ENCODE measurements at regions not wholly inside any gene's neighbourhood (a gene's known extent, or its start where the extent isn't known, plus 50 kb on each side); places are given as distances from the start of the nearest gene placed in this dataset.

- TF ChIP-seq CTCF (conservative IDR thresholded peaks at IDR 0.05; ENCODE audit: low read depth in 2 of 2) = no peak
- no peak for TF ChIP-seq POLR2AphosphoS5 (IDR thresholded peaks at IDR 0.05; ENCODE audit: low read depth)
- no peak for TF ChIP-seq EZH2 (IDR thresholded peaks at IDR 0.05; ENCODE audit: low read depth, unreplicated experiment)
- no peak for TF ChIP-seq NANOG (IDR thresholded peaks at IDR 0.05; ENCODE audit: borderline replicate concordance)
- TF ChIP-seq, protein P1, sequence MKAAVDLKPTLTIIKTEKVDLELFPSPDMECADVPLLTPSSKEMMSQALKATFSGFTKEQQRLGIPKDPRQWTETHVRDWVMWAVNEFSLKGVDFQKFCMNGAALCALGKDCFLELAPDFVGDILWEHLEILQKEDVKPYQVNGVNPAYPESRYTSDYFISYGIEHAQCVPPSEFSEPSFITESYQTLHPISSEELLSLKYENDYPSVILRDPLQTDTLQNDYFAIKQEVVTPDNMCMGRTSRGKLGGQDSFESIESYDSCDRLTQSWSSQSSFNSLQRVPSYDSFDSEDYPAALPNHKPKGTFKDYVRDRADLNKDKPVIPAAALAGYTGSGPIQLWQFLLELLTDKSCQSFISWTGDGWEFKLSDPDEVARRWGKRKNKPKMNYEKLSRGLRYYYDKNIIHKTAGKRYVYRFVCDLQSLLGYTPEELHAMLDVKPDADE (IDR thresholded peaks at IDR 0.05) = no peak
- TF ChIP-seq, protein P2, sequence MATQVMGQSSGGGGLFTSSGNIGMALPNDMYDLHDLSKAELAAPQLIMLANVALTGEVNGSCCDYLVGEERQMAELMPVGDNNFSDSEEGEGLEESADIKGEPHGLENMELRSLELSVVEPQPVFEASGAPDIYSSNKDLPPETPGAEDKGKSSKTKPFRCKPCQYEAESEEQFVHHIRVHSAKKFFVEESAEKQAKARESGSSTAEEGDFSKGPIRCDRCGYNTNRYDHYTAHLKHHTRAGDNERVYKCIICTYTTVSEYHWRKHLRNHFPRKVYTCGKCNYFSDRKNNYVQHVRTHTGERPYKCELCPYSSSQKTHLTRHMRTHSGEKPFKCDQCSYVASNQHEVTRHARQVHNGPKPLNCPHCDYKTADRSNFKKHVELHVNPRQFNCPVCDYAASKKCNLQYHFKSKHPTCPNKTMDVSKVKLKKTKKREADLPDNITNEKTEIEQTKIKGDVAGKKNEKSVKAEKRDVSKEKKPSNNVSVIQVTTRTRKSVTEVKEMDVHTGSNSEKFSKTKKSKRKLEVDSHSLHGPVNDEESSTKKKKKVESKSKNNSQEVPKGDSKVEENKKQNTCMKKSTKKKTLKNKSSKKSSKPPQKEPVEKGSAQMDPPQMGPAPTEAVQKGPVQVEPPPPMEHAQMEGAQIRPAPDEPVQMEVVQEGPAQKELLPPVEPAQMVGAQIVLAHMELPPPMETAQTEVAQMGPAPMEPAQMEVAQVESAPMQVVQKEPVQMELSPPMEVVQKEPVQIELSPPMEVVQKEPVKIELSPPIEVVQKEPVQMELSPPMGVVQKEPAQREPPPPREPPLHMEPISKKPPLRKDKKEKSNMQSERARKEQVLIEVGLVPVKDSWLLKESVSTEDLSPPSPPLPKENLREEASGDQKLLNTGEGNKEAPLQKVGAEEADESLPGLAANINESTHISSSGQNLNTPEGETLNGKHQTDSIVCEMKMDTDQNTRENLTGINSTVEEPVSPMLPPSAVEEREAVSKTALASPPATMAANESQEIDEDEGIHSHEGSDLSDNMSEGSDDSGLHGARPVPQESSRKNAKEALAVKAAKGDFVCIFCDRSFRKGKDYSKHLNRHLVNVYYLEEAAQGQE (IDR thresholded peaks at IDR 0.05; ENCODE audit: unreplicated experiment) = no peak
- no peak for TF ChIP-seq EZH2phosphoT487 (IDR thresholded peaks at IDR 0.05; ENCODE audit: unreplicated experiment)
- TF ChIP-seq ZNF331 (CRISPR knock-in tag; IDR thresholded peaks at IDR 0.05; ENCODE audit: low read depth) = no peak
- TF ChIP-seq JUNB (IDR thresholded peaks at IDR 0.05; ENCODE audit: unreplicated experiment) = no peak
- TF ChIP-seq STAT1 (IDR thresholded peaks at IDR 0.05; ENCODE audit: unreplicated experiment) = no peak
- no peak for TF ChIP-seq ZNF114 (CRISPR knock-in tag; IDR thresholded peaks at IDR 0.05)
These were observed 586.5 kb downstream of the IRX1 start for GRCh38 chr5:4182144-4182543.

Data from GM23338 (cell line).